GM21381 (cell line): ENCODE measurements at regions not wholly inside any gene's neighbourhood (a gene's known extent, or its start where the extent isn't known, plus 50 kb on each side); places are given as distances from the start of the nearest gene placed in this dataset.

Experiments used
- ATAC-seq: cut with Tn5 transposase; IDR thresholded peaks from one replicate; pipeline ENCODE4 v1.9.1; 2021; ENCODE audit warnings: mild to moderate bottlenecking, moderate library complexity; ENCODE audit not compliant: unreplicated experiment

DNA sequence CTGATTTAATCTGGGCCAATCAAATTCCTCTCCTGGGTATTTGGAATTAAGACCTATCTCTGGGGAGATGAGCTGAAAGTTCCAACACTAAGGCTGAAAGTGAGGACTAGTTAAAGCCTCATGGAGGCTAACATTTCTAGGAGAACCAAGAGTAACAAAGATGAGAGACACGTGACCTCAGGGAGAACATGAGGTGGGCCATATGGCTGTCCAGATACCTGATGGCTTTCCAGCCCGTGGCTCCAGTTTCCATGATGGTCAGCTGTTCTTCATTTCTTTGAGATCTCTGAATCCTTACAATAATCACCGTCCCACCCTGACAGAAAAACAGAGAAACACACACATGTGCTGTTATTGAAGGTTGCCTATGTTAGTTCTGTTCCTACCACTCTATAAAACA lies 66.1 kb downstream of the LEPR start:
- no peak for ATAC-seq

DNA sequence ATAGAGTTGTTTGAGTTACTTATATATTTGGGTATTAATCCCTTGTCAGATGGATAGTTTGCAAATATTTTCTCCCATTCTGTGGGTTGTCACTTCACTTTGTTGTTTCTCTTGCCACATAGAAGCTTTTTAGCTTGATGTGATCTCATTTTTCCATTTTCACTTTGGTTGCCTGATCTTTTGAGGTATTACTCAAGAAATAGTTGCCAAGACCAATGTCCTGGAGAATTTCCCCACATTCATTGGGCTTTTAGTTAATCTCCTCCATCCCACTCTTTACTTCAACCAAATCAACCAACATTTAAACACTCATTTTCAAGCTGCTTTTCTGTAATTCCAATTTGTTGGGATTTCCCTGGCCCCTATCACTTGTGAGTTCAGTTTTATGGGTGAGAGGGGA lies 69.0 kb downstream of the LEPR start:
- ATAC-seq = no peak

DNA sequence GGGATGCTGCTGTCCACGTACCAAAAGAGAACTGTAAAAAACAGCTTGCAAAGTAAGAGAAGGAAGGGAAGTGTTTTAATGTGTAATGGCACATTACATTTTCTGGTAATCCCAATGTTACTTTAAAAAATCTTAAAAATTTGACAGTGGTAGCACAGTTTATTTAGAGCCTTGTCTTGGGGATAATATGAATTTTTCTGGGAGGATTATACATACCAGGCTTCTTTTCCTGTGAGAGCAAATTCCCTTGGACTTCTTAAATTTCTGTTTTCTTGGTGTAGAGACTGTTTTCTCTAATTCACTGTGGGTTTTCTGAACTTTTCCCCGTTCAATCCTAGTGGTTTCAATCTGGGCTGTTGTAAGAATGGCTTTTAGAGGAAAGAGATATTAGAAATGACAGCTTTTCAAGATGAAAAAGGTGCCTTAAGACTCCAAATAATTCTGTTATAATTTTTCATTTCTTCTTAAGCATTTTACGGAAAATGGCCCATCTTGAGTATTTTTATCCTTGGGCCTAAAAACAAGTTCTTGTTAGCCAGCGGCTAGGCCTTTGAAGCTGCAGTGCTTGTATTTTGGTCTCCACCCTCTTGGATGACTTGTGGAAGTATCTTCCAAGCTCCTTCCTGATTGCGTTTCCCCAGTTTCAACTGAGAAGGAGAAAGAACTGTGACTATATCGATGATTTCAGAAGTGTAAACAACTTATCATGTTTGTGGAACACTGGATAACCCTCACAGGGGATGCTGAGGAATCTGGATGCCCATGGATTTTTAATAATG lies 70.0 kb downstream of the LEPR start:
- no peak for ATAC-seq

DNA sequence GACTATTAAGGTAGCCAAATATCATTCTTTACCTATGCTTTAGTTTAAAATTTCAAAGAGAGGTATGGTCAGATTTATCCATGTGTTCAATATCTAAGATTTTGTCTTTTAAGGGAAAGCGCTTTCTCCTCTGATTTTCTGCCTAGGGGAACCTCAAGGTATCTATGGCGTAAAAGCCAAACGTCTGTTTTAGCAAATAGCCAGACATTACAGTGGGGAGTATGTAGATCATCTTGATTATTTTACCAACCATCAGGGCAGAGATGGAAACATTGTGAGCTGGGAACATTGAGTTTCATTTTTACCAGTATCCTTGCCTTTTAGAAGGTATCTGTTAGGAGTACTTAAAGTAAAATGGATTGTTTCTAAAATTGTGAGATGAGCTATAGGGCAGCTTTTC lies 71.0 kb downstream of the LEPR start:
- ATAC-seq = no peak

DNA sequence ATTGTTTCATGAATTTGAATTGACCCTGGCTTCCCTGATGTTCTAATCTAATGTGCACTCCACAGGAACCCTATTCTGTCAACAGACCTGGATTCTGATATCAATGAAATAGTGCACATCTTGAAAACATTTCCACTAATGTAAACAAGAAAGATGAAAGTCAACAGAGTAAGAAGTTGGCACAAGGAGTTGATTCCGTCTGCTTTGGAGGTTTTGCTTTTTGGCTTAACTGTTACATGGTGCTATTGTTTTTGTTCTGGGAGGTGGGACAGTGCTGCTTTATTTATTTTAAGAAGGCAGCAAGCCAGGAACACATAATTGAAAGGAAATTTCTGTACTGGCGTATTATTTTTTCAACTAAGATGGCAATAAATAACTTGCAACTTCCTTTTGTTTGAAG lies 73.3 kb downstream of the LEPR start:
- ATAC-seq = no peak

DNA sequence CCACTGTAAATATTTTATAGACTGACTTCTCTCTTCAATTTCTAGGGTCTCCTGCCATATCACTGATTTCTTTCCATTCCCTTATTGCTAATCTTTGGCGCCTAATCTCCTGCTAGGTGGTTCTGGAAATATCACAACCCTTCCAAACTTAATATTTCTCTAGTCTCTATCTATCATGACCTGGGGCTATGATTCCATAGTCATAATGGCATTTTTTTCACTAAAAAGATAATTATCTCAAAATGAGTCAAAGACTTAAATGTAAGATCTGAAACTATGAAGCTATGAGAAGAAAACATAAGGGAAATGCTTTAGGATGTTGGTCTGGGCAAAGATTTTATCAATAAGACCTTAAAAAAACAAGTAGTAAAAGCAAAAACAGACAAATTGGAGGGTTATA lies 74.2 kb downstream of the LEPR start:
- ATAC-seq = no peak

DNA sequence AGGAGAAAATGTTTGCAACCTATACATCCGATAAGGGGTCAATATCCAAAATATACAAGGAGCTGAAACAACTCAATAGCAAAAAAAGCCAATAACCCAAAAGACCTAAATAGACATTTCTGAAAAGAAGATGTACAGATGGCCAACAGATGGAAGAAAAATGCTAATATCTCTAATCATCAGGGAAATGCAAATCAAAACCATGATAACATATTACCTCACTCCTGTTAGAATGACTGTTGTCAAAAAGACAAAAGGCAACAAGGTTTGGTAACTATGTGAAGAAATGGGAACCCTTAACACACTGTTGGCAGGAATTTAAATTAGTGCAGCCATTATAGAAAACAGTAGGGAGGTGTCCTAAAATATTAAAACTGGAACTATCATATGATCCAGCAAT lies 74.7 kb downstream of the LEPR start:
- no peak for ATAC-seq

DNA sequence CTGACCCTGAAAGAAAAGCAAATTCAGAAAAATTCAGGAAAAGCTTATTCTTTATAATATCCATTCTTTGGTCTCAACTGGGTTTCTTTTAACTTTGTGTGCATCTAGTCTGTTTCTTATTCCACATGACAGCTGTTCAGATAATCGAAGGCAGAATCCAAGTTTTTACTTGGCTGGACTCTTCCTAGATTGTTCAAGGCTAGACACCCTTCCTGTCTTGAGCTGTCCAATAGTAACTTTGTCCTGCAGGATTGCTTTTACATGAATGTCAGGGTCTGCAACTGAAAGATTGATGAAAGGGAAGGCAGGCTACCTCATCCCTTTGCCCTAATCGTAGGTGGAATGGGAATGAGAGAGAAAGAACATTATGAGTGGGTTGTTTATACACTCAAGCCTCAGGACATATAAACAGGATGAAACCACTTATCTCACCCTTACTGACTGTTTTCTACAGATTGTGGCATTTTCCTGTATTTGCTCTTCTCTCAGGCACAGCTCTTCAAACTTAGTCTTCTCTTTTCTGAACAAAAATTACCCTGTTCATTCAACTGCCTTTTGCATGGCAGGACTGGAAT lies 76.9 kb downstream of the LEPR start:
- ATAC-seq = no peak

DNA sequence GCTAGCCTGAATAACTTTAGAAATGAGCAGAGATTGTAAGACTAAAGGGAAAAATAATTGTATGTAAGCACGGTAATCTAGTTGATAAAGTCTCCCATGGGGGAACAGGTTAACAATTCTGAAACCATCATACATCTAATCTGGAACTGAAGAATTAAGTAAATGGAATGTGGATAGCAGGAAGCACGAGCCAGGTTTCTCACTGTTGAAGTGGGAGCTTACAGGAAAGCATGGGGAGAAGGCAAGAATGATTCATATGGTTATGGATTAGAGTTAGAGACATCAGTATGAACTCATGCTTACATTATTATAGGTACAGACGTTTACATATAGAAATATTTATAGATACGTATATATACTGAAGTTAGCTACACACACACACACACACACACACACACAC lies 83.0 kb downstream of the LEPR start:
- ATAC-seq = no peak

DNA sequence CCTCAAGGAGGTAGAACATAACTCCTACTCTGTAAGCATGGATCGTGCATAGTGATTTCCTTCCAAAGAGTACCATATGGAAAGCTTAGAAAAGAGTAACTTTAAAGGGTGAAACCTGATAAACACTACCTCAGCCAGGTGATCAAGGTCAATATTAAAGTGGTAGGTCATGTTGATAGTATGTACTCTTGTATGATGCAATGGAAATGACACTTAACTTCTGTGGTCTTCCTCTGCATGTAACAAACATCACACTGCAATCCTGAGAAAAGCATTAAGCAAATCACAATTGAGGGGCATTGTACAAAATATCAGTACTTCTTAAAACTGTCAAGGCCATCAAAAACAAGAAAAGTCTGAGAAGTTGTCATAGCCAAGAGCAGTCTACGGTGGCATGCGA lies 83.8 kb downstream of the LEPR start:
- ATAC-seq = no peak

DNA sequence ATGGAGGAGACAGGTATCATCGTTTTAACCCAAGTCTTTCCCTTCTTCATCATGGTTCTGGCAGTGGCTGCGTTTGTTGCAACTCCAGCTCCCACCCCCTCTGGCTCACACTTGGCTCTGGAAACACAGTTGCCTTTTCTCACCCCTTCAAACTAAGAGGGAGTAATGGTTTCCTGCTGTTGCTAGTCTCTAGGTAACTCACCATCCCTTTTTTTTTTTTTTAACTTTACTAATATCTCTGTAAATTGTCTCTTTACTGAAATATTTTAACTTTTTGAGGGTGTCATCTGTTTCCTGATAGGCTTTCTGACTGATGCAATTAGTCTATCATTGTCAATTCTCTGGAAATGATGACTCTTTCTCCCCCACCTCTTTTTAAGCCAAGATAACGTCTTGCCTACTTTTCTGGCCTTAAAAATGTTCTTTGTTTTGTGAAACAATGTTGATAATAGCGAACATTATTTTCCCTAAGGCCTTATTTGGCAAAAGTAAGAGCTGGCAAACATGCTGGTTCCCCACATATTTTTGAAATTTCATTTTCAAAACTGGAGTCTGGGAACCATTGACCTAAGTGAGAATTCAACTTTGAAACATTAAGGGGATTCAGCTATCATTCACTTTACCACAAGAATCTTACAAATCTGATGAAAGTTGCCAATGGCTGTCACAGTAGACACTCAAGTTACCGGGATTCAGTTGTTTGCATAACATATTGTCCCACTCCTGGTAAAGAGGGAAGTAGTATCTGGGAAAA lies 85.3 kb downstream of the LEPR start:
- no peak for ATAC-seq

DNA sequence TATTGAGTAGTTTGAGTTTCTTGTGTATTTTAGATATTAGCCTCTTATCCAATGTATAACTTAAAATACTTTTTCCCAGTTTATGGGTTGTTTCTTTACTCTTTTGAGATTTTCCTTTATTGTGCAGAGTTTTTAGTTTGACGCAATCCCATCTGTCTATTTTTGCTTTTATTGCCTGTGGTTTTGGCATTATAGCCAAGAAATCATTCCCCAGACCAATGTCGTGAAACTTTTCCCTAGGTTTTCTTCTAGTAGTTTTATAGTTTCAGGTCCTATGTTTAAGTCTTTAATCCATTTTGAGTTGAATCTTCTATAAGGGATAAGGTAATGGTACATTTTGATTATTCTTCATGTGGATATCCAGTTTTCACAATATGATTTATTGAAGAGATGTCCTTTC lies 87.6 kb downstream of the LEPR start:
- ATAC-seq = no peak

DNA sequence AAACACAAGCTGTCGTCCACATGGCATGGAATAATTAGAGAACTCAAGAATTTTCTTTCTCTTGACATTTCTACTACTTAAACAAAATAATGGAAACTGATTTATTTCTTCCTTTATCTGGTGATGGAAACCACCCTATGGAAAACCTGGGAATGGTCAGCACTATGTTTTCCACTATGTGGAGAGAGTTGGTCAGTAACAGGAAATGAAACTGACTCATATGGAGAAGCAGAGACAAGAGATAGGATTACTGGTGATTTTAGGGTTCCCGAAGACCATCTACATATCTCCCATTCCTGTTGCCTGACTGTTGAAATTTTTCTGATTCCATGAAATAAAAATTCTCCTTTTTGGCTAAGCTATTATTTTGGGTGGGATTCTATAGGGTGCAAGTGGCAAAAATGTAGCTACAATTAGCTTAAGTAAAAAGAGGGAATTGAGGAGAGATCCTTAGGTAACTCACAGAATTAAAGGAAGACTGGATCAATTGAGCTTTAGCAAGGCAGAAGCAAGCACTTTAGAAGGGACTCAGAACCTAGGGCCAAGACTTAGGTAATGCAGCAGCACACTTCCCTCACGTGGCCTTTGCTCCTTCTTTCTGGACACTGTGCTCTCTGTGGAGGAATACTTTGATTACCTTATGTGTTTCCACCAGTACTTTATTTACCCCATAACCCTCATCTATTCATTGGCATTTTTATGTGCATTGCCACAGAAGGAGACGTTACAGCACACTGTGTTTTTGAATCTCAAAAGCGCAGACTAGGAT lies 89.6 kb downstream of the LEPR start:
- no peak for ATAC-seq

DNA sequence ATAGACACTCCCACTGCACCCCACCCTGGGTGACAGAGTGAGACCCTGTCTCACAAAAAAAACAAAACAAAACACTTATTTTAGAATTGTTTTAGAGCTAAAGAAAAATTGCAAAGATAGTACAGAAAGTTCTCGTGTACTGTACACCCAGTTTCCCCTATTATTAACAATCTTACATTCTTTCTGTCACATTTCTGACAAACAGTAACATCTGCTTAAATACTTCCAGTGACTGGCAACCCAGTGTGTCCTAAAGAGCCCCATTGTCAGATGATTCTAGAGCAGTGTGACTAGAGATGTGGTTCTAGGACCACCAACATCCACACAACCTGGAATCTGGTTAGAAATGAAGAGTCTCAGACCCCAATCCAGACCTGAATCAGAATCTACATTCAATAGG lies 90.5 kb downstream of the LEPR start:
- ATAC-seq = no peak

DNA sequence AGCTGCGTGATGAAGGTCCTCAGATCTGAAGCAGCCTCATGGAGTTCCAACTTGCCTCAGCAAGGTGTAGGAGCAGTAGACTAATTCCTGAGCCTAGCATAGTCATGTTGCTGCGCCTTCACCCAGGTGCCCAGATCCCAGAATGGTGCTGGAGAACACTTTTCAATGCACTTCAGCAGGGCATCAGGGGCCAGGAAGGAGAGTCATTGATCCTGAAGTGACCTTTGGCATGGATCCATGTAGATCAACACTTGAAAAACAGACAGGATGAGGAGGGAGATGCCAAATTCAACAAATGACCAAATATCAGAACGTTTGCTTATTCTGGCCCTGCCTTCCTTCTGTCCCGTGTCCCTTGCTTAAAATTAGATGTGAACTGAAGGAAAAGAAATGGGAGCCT lies 91.9 kb downstream of the LEPR start:
- ATAC-seq = no peak

DNA sequence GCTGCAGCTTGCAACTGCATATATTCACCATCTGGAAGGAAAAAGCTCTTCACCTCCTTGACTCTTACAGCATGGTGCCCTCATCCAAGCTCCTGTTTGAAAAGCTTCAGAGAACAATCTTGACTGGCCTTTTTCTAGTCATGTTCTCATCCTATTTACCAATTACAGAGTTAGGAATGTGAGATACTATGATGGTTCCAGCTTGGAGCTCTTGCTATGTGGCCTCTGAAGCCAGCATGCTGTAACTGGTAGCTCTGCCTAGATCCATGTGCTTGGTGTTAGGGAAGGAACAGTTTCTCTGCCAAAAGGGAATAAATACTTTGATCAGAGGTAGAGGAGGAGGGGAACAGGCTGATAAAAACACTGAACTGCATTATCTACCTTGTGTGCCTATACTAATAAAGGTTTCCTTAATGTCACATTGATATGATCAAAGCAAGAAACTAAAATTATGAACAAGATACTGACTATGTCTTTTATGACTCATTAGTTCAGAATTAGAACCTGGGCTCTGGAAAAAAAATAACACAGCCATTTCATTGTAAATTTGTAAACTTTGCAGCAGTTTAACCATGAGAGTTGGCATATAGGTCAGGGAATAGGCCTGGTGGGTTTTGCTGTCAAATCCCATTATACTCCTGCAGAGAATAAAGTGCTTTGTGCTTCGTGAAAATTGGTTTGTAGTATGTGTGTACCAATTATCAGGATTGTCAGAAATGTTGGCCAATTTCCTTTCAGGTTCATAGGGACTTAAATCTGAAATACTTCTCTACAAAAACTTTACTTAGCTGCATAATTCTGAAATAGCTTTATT lies 92.7 kb downstream of the LEPR start:
- no peak for ATAC-seq

DNA sequence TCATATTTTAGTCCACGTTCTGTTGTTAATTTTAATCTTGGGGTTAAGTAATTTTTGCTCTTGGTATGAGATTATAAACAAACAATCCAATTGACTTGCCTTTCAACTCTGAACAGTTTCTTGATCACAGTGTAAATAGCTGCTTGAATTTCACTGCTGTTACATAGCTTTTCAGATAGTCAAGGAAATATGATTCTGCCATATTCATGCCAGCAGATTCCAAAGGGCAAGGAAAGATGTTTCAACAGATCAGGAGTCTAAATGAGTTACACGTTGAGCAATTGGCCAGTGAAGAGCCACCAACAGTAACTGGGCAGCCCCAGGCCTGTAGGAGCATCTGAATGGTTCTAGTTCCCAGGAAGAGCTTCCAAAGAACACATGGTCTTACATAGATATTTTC lies 93.6 kb downstream of the LEPR start:
- no peak for ATAC-seq

DNA sequence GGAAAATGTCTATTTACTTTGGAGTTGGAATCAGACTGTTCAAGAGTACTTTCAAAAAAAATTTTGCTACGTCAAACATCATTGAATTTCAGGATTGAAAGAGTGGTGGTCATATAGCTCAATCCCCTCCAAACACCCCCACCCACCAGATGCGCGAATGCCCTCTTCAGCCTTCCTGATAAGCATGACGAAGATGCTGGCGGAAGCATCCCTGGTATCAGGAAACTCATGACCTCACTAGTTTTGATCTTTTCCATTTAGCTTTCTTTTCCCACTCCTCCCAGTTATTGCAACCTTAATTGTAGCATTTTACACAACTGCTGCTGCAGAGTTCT lies 104.4 kb downstream of the LEPR start:
- ATAC-seq = no peak

DNA sequence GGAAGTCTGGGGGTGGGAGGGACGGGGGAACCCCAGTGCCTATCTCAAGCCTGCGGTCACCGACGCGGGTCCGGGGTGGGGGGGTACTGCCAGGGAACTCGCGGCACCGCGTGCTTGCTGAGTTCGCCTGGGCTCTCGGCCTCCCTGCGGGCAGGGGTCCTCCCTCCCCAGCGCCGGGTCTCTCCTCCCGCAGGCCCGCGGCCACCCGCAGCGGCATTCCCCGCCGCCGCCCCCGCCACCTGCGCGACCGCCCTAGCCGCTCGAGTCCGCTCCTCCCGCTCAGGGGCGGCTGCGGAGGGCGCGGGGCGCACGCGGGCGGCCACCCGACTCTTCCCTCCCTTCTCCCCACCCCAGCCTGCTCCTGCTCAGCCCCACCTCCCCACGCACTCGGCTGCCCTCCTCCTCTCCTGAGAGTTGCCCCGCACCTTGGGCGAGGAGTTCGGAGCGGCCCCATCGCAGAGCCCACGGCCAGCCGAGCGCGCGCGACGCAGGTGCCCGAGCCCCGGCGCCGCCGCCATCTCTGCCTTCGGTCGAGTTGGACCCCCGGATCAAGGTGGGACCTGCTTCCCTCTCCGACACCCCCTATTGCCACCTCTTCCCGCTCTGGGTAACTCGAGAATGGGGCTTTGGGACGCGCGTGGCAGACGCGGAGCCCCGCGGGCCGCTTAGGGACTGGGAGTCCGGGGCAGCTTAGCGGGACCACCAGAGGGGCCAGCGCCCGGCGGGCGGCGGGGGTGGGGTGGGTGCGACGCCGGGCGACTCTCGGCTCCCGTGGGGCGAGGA lies 105.0 kb downstream of the LEPR start:
- no peak for ATAC-seq

DNA sequence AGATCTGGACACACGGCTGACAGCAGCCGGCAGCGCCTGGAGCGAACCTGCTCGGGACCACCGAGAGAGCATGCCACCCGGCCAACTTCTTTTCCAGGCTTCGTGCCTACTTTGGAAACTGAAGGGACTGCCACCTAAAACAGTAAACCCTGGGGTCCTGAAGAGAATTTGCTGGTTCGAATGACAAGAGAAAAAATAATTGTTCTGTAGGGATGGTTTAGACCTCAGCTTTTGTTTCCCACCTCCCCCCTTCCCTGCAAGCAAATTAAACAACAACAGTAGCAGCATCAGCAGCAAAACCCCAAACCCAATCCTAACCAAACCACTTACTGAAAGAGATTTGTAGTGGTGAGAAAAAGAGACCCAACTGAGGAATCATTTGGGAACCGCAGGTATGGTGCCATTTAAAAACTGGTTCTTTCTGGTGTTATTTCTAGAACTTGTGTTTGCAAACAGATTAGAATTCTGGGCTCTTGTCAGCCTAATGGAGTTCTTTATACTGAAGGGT lies 105.6 kb downstream of the LEPR start:
- no peak for ATAC-seq
